B cell (primary cell): ENCODE measurements at regions not wholly inside any gene's neighbourhood (a gene's known extent, or its start where the extent isn't known, plus 50 kb on each side); places are given as distances from the start of the nearest gene placed in this dataset.

Experiments
- ATAC-seq: fragments of 200-7000 bp; cut with Tn5 transposase; one replicate; pipeline ENCODE4 v1.10.0; 2021; ENCODE audit warnings: low read depth, mild to moderate bottlenecking, moderate number of reproducible peaks, moderate library complexity
- CTCF ChIA-PET: fragments of 350-600 bp; sonication (Branson Sonifier 250); formaldehyde crosslinking; loops from one replicate; lab custom pipeline; 2021; ENCODE audit warnings: antibody characterized with exemption, inconsistent platforms; lab: Charles Lee
- POLR2A ChIA-PET: fragments of 350-600 bp; sonication (Branson Sonifier 250); formaldehyde crosslinking; loops from one replicate; lab custom pipeline; 2021; ENCODE audit warnings: antibody characterized with exemption; lab: Charles Lee
- DNase-seq: peaks from one replicate; pipeline ENCODE4 v3.0.0; 2013
- H2AFZ ChIP-seq: 2 replicates; pipeline ENCODE4 v1.6.1; 2012; ENCODE audit warnings: mild to moderate bottlenecking, low read depth, low read length; ENCODE audit not compliant: insufficient read depth, poor library complexity, severe bottlenecking
- H3K27ac ChIP-seq, 2 donors: 1 replicate in 1 of 2; 2 replicates in 1 of 2; pipeline ENCODE4 v1.5.1; 2012 to 2013; ENCODE audit warnings: low read length in 2 of 2, mild to moderate bottlenecking in 2 of 2, moderate library complexity in 1 of 2
- H3K27me3 ChIP-seq, 4 experiments: fragments of 200-600 bp in 1 of 4; sonication (generic) in 1 of 4; replicated peaks in 1 of 4; 1 replicate in 2 of 4; 2 replicates in 2 of 4; pipeline versions ENCODE4 v1.6.1 to v1.7.0; 2013 to 2016; ENCODE audit warnings: low read length in 3 of 4, mild to moderate bottlenecking in 2 of 4, mixed read lengths in 1 of 4, moderate library complexity in 1 of 4; ENCODE audit not compliant: insufficient read depth in 4 of 4, control insufficient read depth in 3 of 4; ENCODE audit errors: control extremely low read depth in 1 of 4
- H3K36me3 ChIP-seq, 2 experiments: replicated peaks in 1 of 2; 1 replicate in 1 of 2; 2 replicates in 1 of 2; pipeline versions ENCODE4 v1.6.1 to v1.7.1; 2013; ENCODE audit warnings: low read length in 1 of 2; ENCODE audit not compliant: insufficient read depth in 2 of 2, control insufficient read depth in 1 of 2; ENCODE audit errors: control extremely low read depth in 1 of 2, extremely low read depth in 1 of 2
- H3K4me1 ChIP-seq, 2 donors: fragments of 200-600 bp in 1 of 2; sonication (generic) in 1 of 2; 1 replicate in 1 of 2; 2 replicates in 1 of 2; pipeline versions ENCODE4 v1.5.1 to v1.6.1; 2013 to 2017; ENCODE audit warnings: low read length in 2 of 2; ENCODE audit not compliant: control insufficient read depth in 2 of 2, insufficient read depth in 2 of 2
- H3K4me2 ChIP-seq: replicated peaks from 2 replicates; pipeline ENCODE3; 2012; ENCODE audit warnings: mild to moderate bottlenecking, low read depth, low read length; ENCODE audit not compliant: poor library complexity, severe bottlenecking
- H3K4me3 ChIP-seq, 5 experiments: fragments of 200-600 bp in 1 of 5; sonication (generic) in 1 of 5; 1 replicate in 3 of 5; 2 replicates in 2 of 5; pipeline versions ENCODE4 v1.5.1 to v1.7.0; 2011 to 2016; ENCODE audit warnings: low read length in 4 of 5, mild to moderate bottlenecking in 4 of 5, low read depth in 2 of 5, control low read depth in 1 of 5, moderate library complexity in 1 of 5; ENCODE audit not compliant: insufficient read depth in 1 of 5; ENCODE audit errors: control extremely low read depth in 1 of 5, extremely low read depth in 1 of 5
- H3K79me2 ChIP-seq: fragments of 200-600 bp; sonication (generic); one replicate; pipeline ENCODE4 v1.6.0; 2016; ENCODE audit warnings: low read length; ENCODE audit not compliant: control insufficient read depth, insufficient read depth
- H3K9ac ChIP-seq: fragments of 200-600 bp; sonication (generic); 2 replicates; pipeline ENCODE4 v1.6.1; 2017; ENCODE audit warnings: mild to moderate bottlenecking, low read length, moderate library complexity
- H3K9me3 ChIP-seq, 3 donors: one replicate each; pipeline versions ENCODE4 v1.6.1 to v1.7.1; 2013; ENCODE audit warnings: low read length in 2 of 3; ENCODE audit not compliant: control insufficient read depth in 2 of 3, insufficient read depth in 1 of 3; ENCODE audit errors: control extremely low read depth in 1 of 3
- H4K20me1 ChIP-seq: 2 replicates; pipeline ENCODE4 v1.6.0; 2012; ENCODE audit warnings: mild to moderate bottlenecking, low read length; ENCODE audit not compliant: insufficient read depth, control insufficient read depth, poor library complexity, severe bottlenecking
- H3K27ac Mint-ChIP-seq: one replicate; pipeline ENCODE4 v1.8.0; 2021; ENCODE audit warnings: mixed read lengths
- H3K27me3 Mint-ChIP-seq: one replicate; pipeline ENCODE4 v1.8.0; 2021; ENCODE audit warnings: mixed read lengths
- H3K4me1 Mint-ChIP-seq: one replicate; pipeline ENCODE4 v1.8.0; 2021; ENCODE audit warnings: mixed read lengths
- H3K4me3 Mint-ChIP-seq: one replicate; pipeline ENCODE4 v1.8.0; 2021; ENCODE audit warnings: mixed read lengths
- H3K9me3 Mint-ChIP-seq: one replicate; pipeline ENCODE4 v1.8.0; 2022; ENCODE audit warnings: mixed read lengths; ENCODE audit not compliant: insufficient read depth
- CTCF ChIP-seq: fragments of 200-600 bp; IDR thresholded peaks from one replicate; pipeline ENCODE4 v1.8.0; 2022; ENCODE audit warnings: antibody characterized with exemption, mild to moderate bottlenecking
- EZH2 ChIP-seq: IDR thresholded peaks from 2 replicates; pipeline ENCODE4 v1.6.1; 2012; ENCODE audit warnings: borderline replicate concordance, low read depth, mild to moderate bottlenecking, moderate library complexity, low read length; ENCODE audit not compliant: insufficient read depth, poor library complexity, severe bottlenecking
- WGBS: methylation state at CpG from one replicate; pipeline ENCODE4 v1.1.5; 2013; ENCODE audit warnings: missing lambda C conversion rate; ENCODE audit not compliant: insufficient coverage; 5-methylcytosine and 5-hydroxymethylcytosine counted together
- intact Hi-C: fragments of 100-400 bp; cut with micrococcal nuclease; formaldehyde crosslinking; loops from one replicate; pipeline ENCODE4 v1.10.0; 2022

- Histone ChIP-seq H2AFZ (no peak overlapping the region), H3K27ac (no peak overlapping the region), H3K4me1 (no peaks in the 10 kb centered on the region), H3K9me3 (no peaks in the 10 kb centered on the region), H3K36me3 (no peaks in the 10 kb centered on the region), H3K9ac (no peak overlapping the region), H3K4me3 (no peak overlapping the region), H3K4me2 (no peak overlapping the region), H3K79me2 (no peaks in the 10 kb centered on the region), H3K27me3 (no peaks in the 10 kb centered on the region), H4K20me1 (no peaks in the 10 kb centered on the region)
- ATAC-seq (no peak), DNase-seq (no peak)
- Mint-ChIP-seq H3K27ac (no peak overlapping the region), H3K4me3 (no peak overlapping the region), H3K27me3 (no peaks in the 10 kb centered on the region), H3K4me1 (no peaks in the 10 kb centered on the region), H3K9me3 (no peaks in the 10 kb centered on the region)
- TF ChIP-seq CTCF (no peak), EZH2 (no peak)
- intact Hi-C loops = no loop called here
- ChIA-PET POLR2A (no interaction called here), CTCF (no interaction called here)
- WGBS = no CpG with 5 or more reads among the region's 2 CpGs
Measured at GRCh38 chr15:93451822-93452221, 362.8 kb upstream of the RGMA start.

GRCh38 chr15:93451265-93451664 lies 362.3 kb upstream of the RGMA start:
- no peak overlapping the region for H2AFZ ChIP-seq
- no peaks in the 10 kb centered on the region for H3K27me3 Mint-ChIP-seq

More at GRCh38 chr15:93451265-93451664, 362.3 kb upstream of the RGMA start:
- CTCF ChIA-PET = no interaction called here
- intact Hi-C loops = no loop called here
- POLR2A ChIA-PET = no interaction called here
- H3K4me1 Mint-ChIP-seq = no peaks in the 10 kb centered on the region
- H3K27me3 ChIP-seq = no peaks in the 10 kb centered on the region
- no peak overlapping the region for H3K4me3 ChIP-seq
- no peak overlapping the region for H3K4me3 Mint-ChIP-seq
- no peak for DNase-seq
- TF ChIP-seq CTCF (no peak), EZH2 (no peak)
- H3K27ac Mint-ChIP-seq = no peak overlapping the region
- no peak overlapping the region for H3K4me2 ChIP-seq
- H3K9me3 ChIP-seq = no peaks in the 10 kb centered on the region
- no peaks in the 10 kb centered on the region for H3K79me2 ChIP-seq
- no peak for ATAC-seq
- no peaks in the 10 kb centered on the region for H3K9me3 Mint-ChIP-seq
- WGBS = 77% methylated on average over 5 of the region's 6 CpGs
- no peaks in the 10 kb centered on the region for H4K20me1 ChIP-seq
- H3K9ac ChIP-seq = no peak overlapping the region
- H3K4me1 ChIP-seq = no peaks in the 10 kb centered on the region
- H3K27ac ChIP-seq = no peak overlapping the region
- no peaks in the 10 kb centered on the region for H3K36me3 ChIP-seq
